ENCODE measurements at regions not wholly inside any gene's neighbourhood (a gene's known extent, or its start where the extent isn't known, plus 50 kb on each side); places are given as distances from the start of the nearest gene placed in this dataset.

GRCh38 chrX:146160443-146161203 lies 343.0 kb downstream of the SLITRK2 start:
- Histone ChIP-seq H3K27me3 (ENCODE audit: control insufficient read depth, low read length) (no peaks in the 10 kb centered on the region), H3K4me1 (ENCODE audit: control insufficient read depth, low read length) (no peaks in the 10 kb centered on the region), H3K9me3 (ENCODE audit: control insufficient read depth, insufficient read depth, low read length) (no peaks in the 10 kb centered on the region), H3K36me3 (ENCODE audit: control insufficient read depth, low read length) (no peaks in the 10 kb centered on the region), H3K79me2 (ENCODE audit: control insufficient read depth, low read length) (no peaks in the 10 kb centered on the region), H3K27ac (ENCODE audit: low read depth, low read length) (no peak overlapping the region), H3K4me3 (ENCODE audit: low read length) (no peak overlapping the region), H3K9me2 (replicated peaks; ENCODE audit: control insufficient read depth, low read length) (no peaks in the 10 kb centered on the region), H3F3A (ENCODE audit: control insufficient read depth, insufficient read depth) (no peaks in the 10 kb centered on the region), H3K4me2 (ENCODE audit: low read length) (no peak overlapping the region), H4K20me1 (ENCODE audit: control insufficient read depth, insufficient read depth, low read depth, low read length) (no peaks in the 10 kb centered on the region)
- TF ChIP-seq CTCF (IDR thresholded peaks at IDR 0.05; ENCODE audit: low read depth, low read length, poor library complexity, severe bottlenecking), result no peak

DNA sequence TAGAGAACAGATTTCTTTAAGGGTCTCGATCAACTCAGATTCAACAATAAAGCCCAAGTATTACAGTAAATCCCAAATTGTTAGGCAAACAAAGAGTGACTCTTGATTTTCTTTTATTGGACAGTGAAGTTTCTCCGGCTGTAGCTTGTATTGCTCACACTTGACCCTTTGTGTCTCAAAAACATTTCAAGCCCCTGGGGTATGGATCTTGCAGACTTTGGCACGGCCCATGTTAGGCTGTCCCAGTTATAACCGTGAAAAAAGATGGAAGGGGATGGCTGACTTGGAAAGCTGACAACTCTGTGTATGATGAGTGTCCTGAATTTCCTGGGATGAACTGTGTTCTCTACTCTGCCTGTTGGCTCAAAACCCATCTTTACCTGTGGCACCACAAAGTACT lies 356.1 kb downstream of the SLITRK2 start:
- Histone ChIP-seq H3K4me3 (ENCODE audit: low read length) (no peak overlapping the region), H3K4me1 (ENCODE audit: control insufficient read depth, low read length) (no peaks in the 10 kb centered on the region), H3K4me2 (ENCODE audit: low read length) (no peak overlapping the region), H4K20me1 (ENCODE audit: control insufficient read depth, insufficient read depth, low read depth, low read length) (no peaks in the 10 kb centered on the region), H3K79me2 (ENCODE audit: control insufficient read depth, low read length) (no peaks in the 10 kb centered on the region), H3K27me3 (ENCODE audit: control insufficient read depth, low read length) (no peaks in the 10 kb centered on the region), H3K27ac (ENCODE audit: low read depth, low read length) (no peak overlapping the region), H3K9me2 (replicated peaks; ENCODE audit: control insufficient read depth, low read length) (no peaks in the 10 kb centered on the region), H3K36me3 (ENCODE audit: control insufficient read depth, low read length) (no peaks in the 10 kb centered on the region), H3F3A (ENCODE audit: control insufficient read depth, insufficient read depth) (no peaks in the 10 kb centered on the region), H3K9me3 (ENCODE audit: control insufficient read depth, insufficient read depth, low read length) (no peaks in the 10 kb centered on the region)
- no peak for TF ChIP-seq CTCF (IDR thresholded peaks at IDR 0.05; ENCODE audit: low read depth, low read length, poor library complexity, severe bottlenecking)
- no peak for TF ChIP-seq EZH2phosphoT487 (IDR thresholded peaks at IDR 0.05; ENCODE audit: borderline replicate concordance, low read length)

GRCh38 chrX:146181858-146182257 lies 364.2 kb downstream of the SLITRK2 start:
- TF ChIP-seq EZH2phosphoT487 (IDR thresholded peaks at IDR 0.05; ENCODE audit: borderline replicate concordance, low read length), result no peak
- TF ChIP-seq CTCF (IDR thresholded peaks at IDR 0.05; ENCODE audit: low read depth, low read length, poor library complexity, severe bottlenecking), result no peak
- no peaks in the 10 kb centered on the region for H3K9me2 ChIP-seq (replicated peaks; ENCODE audit: control insufficient read depth, low read length)
- no peaks in the 10 kb centered on the region for H3K4me1 ChIP-seq (ENCODE audit: control insufficient read depth, low read length)
- no peaks in the 10 kb centered on the region for H3F3A ChIP-seq (ENCODE audit: control insufficient read depth, insufficient read depth)
- H3K4me3 ChIP-seq (ENCODE audit: low read length), result no peak overlapping the region
- no peak overlapping the region for H3K27ac ChIP-seq (ENCODE audit: low read depth, low read length)
- H3K79me2 ChIP-seq (ENCODE audit: control insufficient read depth, low read length), result no peaks in the 10 kb centered on the region
- no peak overlapping the region for H3K4me2 ChIP-seq (ENCODE audit: low read length)
- no peaks in the 10 kb centered on the region for H3K27me3 ChIP-seq (ENCODE audit: control insufficient read depth, low read length)
- no peaks in the 10 kb centered on the region for H3K36me3 ChIP-seq (ENCODE audit: control insufficient read depth, low read length)
- H3K9me3 ChIP-seq (ENCODE audit: control insufficient read depth, insufficient read depth, low read length), result no peaks in the 10 kb centered on the region
- H4K20me1 ChIP-seq (ENCODE audit: control insufficient read depth, insufficient read depth, low read depth, low read length), result no peaks in the 10 kb centered on the region
